Peyer's patch (tissue), 4 donors: ENCODE measurements at regions not wholly inside any gene's neighbourhood (a gene's known extent, or its start where the extent isn't known, plus 50 kb on each side); places are given as distances from the start of the nearest gene placed in this dataset.

Experiments
- DNase-seq, 3 donors: peaks; one replicate each; pipeline ENCODE4 v3.0.0-alpha.2; 2017 to 2019
- H3K27ac ChIP-seq, 4 donors: fragments of 200-600 bp; sonication (generic); one replicate each; pipeline ENCODE4 v1.5.1; 2016 to 2019
- H3K27me3 ChIP-seq, 2 donors: fragments of 200-600 bp; sonication (generic); one replicate each; pipeline ENCODE4 v1.5.1; 2019
- H3K36me3 ChIP-seq, 3 donors: fragments of 200-600 bp; sonication (generic); one replicate each; pipeline ENCODE4 v1.5.1; 2016 to 2019
- H3K4me1 ChIP-seq, 4 donors: fragments of 200-600 bp; sonication (generic); one replicate each; pipeline ENCODE4 v1.5.1; 2016 to 2019
- H3K4me3 ChIP-seq, 4 donors: fragments of 200-600 bp; sonication (generic); 1 replicate in 3 of 4; 2 replicates in 1 of 4; pipeline ENCODE4 v1.5.1; 2016 to 2019; ENCODE audit warnings: mild to moderate bottlenecking in 1 of 4
- H3K9me3 ChIP-seq, 4 donors: fragments of 200-600 bp; sonication (generic); one replicate each; pipeline ENCODE4 v1.5.1; 2016 to 2019; ENCODE audit warnings: mild to moderate bottlenecking in 1 of 4
- CTCF ChIP-seq, 6 experiments: fragments of 450-650 bp in 4 of 6; fragments of 200-600 bp in 2 of 6; sonication (generic) in 1 of 6; IDR thresholded peaks; one replicate each; pipeline ENCODE4 v1.5.1; 2017 to 2019; ENCODE audit warnings: antibody characterized with exemption in 6 of 6, mild to moderate bottlenecking in 3 of 6, moderate library complexity in 1 of 6
- POLR2A ChIP-seq, 2 donors: fragments of 450-650 bp; IDR thresholded peaks; one replicate each; pipeline ENCODE4 v1.5.1; 2017; ENCODE audit warnings: antibody characterized with exemption in 2 of 2, mild to moderate bottlenecking in 2 of 2, moderate library complexity in 2 of 2

- Histone ChIP-seq H3K9me3 (no peaks in the 10 kb centered on the region), H3K27me3 (no peaks in the 10 kb centered on the region), H3K36me3 (no peaks in the 10 kb centered on the region), H3K27ac (no peak overlapping the region), H3K4me1 (no peaks in the 10 kb centered on the region), H3K4me3 (no peak overlapping the region)
- no peak for TF ChIP-seq CTCF (IDR thresholded peaks at IDR 0.05)
- TF ChIP-seq POLR2A (IDR thresholded peaks at IDR 0.05), result no peak
- no peak for DNase-seq
Observed at GRCh38 chr11:39174965-39175364, 2284.5 kb downstream of the LRRC4C start.

GRCh38 chr11:39174196-39174595, 2285.3 kb downstream of the LRRC4C start:
- TF ChIP-seq POLR2A (IDR thresholded peaks at IDR 0.05) (no peak), CTCF (IDR thresholded peaks at IDR 0.05) (no peak)
- Histone ChIP-seq H3K9me3 (no peaks in the 10 kb centered on the region), H3K27ac (no peak overlapping the region), H3K4me1 (no peaks in the 10 kb centered on the region), H3K27me3 (no peaks in the 10 kb centered on the region), H3K36me3 (no peaks in the 10 kb centered on the region), H3K4me3 (no peak overlapping the region)
- DNase-seq, result no peak

GRCh38 chr11:39165021-39165420, 2294.4 kb downstream of the LRRC4C start:
- no peak for DNase-seq
- Histone ChIP-seq H3K36me3 (no peaks in the 10 kb centered on the region), H3K27me3 (no peaks in the 10 kb centered on the region), H3K27ac (no peak overlapping the region), H3K9me3 (no peaks in the 10 kb centered on the region), H3K4me1 (no peaks in the 10 kb centered on the region), H3K4me3 (no peak overlapping the region)
- TF ChIP-seq CTCF (IDR thresholded peaks at IDR 0.05), result no peak
- TF ChIP-seq POLR2A (IDR thresholded peaks at IDR 0.05), result no peak

GRCh38 chr11:39149214-39149613, 2310.2 kb downstream of the LRRC4C start:
- H3K36me3 ChIP-seq, result no peaks in the 10 kb centered on the region
- H3K27ac ChIP-seq, result no peak overlapping the region
- H3K27me3 ChIP-seq, result no peaks in the 10 kb centered on the region
- H3K4me3 ChIP-seq, result no peak overlapping the region
- TF ChIP-seq POLR2A (IDR thresholded peaks at IDR 0.05) (no peak), CTCF (IDR thresholded peaks at IDR 0.05) (no peak)
- no peaks in the 10 kb centered on the region for H3K4me1 ChIP-seq
- DNase-seq, result no peak
- no peaks in the 10 kb centered on the region for H3K9me3 ChIP-seq

- Histone ChIP-seq H3K27ac (no peak overlapping the region), H3K27me3 (no peaks in the 10 kb centered on the region), H3K4me3 (no peak overlapping the region), H3K9me3 (no peaks in the 10 kb centered on the region), H3K36me3 (no peaks in the 10 kb centered on the region), H3K4me1 (no peaks in the 10 kb centered on the region)
- TF ChIP-seq CTCF (IDR thresholded peaks at IDR 0.05) (no peak), POLR2A (IDR thresholded peaks at IDR 0.05) (no peak)
- DNase-seq, result no peak
Observed at GRCh38 chr11:39145346-39145745, 2314.1 kb downstream of the LRRC4C start.
